ENCODE measurements at regions not wholly inside any gene's neighbourhood (a gene's known extent, or its start where the extent isn't known, plus 50 kb on each side); places are given as distances from the start of the nearest gene placed in this dataset.

GRCh38 chr3:94378322-94378721 is 315.5 kb downstream of the NSUN3 start:
- TF ChIP-seq YY1 (IDR thresholded peaks at IDR 0.05; ENCODE audit: insufficient read depth, insufficient read length), result no peak
- TF ChIP-seq SUZ12 (IDR thresholded peaks at IDR 0.05; ENCODE audit: extremely low read depth, insufficient read depth, insufficient read length), result no peak
